PC-9 (cell line): ENCODE measurements at regions not wholly inside any gene's neighbourhood (a gene's known extent, or its start where the extent isn't known, plus 50 kb on each side); places are given as distances from the start of the nearest gene placed in this dataset.

Experiments used
- BruUV-seq: library from RNA; stranded (reverse); fragments of 400-500 nt; replicated peaks from 2 replicates; lab custom pipeline; 2021; lab: Mats Ljungman, UMichigan
- CTCF ChIA-PET: fragments of 300-600 bp; sonication (Branson Sonifier 250); formaldehyde crosslinking; loops from one replicate; lab custom pipeline; 2022; ENCODE audit warnings: antibody characterized with exemption; lab: Charles Lee
- POLR2A ChIA-PET: fragments of 300-600 bp; sonication (Branson Sonifier 250); formaldehyde crosslinking; loops from one replicate; lab custom pipeline; 2022; ENCODE audit warnings: antibody characterized with exemption; ENCODE audit not compliant: unreplicated experiment; lab: Charles Lee
- DNase-seq, 2 experiments: peaks; one replicate each; pipeline versions ENCODE4 v3.0.0 to v3.0.0-alpha.2; 2015 to 2022; ENCODE audit warnings: mixed read lengths in 1 of 2
- H2AFZ ChIP-seq: fragments of 200-600 bp; sonication (generic); 2 replicates; pipeline ENCODE4 v1.8.1; 2017; ENCODE audit warnings: antibody characterized with exemption
- H3F3A ChIP-seq: fragments of 200-600 bp; sonication (generic); 2 replicates; pipeline ENCODE4 v1.8.1; 2017; ENCODE audit warnings: antibody characterized with exemption, mild to moderate bottlenecking, low read depth; ENCODE audit not compliant: insufficient read depth
- H3K27ac ChIP-seq: fragments of 200-600 bp; sonication (generic); 2 replicates; pipeline ENCODE4 v1.6.1; 2016; ENCODE audit warnings: mixed run types
- H3K27me3 ChIP-seq: fragments of 200-600 bp; sonication (generic); 2 replicates; pipeline ENCODE4 v1.6.1; 2016; ENCODE audit warnings: low read depth, mixed run types; ENCODE audit not compliant: insufficient read depth
- H3K36me3 ChIP-seq: fragments of 200-600 bp; sonication (generic); 2 replicates; pipeline ENCODE4 v1.6.1; 2016; ENCODE audit warnings: low read depth, mixed run types
- H3K4me1 ChIP-seq: fragments of 200-600 bp; sonication (generic); replicated peaks from 2 replicates; pipeline ENCODE4 v1.6.1; 2016; ENCODE audit warnings: mixed run types; ENCODE audit not compliant: insufficient read depth
- H3K4me2 ChIP-seq: fragments of 200-600 bp; sonication (generic); 2 replicates; pipeline ENCODE4 v1.6.1; 2017; ENCODE audit warnings: mixed run types
- H3K4me3 ChIP-seq: fragments of 200-600 bp; sonication (generic); 2 replicates; pipeline ENCODE4 v1.6.1; 2016; ENCODE audit warnings: mixed run types
- H3K79me2 ChIP-seq: fragments of 200-600 bp; sonication (generic); 2 replicates; pipeline ENCODE4 v1.6.1; 2017; ENCODE audit warnings: low read depth, mixed run types
- H3K9me2 ChIP-seq: fragments of 200-600 bp; sonication (generic); 2 replicates; pipeline ENCODE4 v1.8.1; 2017; ENCODE audit warnings: mild to moderate bottlenecking; ENCODE audit not compliant: insufficient read depth
- H3K9me3 ChIP-seq: fragments of 200-600 bp; sonication (generic); 2 replicates; pipeline ENCODE4 v1.8.1; 2016; ENCODE audit warnings: low read depth; ENCODE audit not compliant: insufficient read depth
- H4K20me1 ChIP-seq: fragments of 200-600 bp; sonication (generic); 2 replicates; pipeline ENCODE4 v1.8.1; 2017; ENCODE audit not compliant: insufficient read depth
- EZH2 ChIP-seq: fragments of 200-600 bp; sonication (generic); IDR thresholded peaks from 2 replicates; pipeline ENCODE4 v1.8.0; 2017; ENCODE audit warnings: antibody characterized with exemption, low read depth
- intact Hi-C: fragments of 100-400 bp; cut with micrococcal nuclease; formaldehyde crosslinking; loops from one replicate; pipeline ENCODE4 v1.10.0; 2022; ENCODE audit not compliant: unreplicated experiment
- TF ChIP-seq, protein P1 (sequence below): fragments of 200-600 bp; sonication (generic); conservative IDR thresholded peaks from 2 replicates; pipeline ENCODE4 v1.6.1; 2017; ENCODE audit warnings: mixed run types, antibody characterized with exemption, mild to moderate bottlenecking, moderate library complexity

DNA sequence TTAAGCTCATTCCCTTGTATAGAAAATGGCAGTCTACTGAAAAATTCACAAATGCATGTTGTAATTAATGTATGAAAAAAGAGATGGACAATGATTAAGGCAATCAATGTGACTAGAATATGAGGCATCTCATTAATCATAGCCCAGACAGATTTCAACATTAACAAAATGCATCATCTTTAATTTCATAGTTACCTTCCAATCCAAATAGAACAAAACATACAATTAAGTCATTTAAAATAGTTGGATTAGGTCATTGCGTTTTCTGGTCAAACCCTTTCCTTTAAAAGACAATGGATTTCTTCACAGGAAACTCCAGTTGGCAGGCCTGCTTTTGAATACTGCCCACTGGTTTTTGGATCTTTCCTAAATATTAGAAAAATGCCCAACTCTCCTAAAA, 203.9 kb downstream of the HAO1 start:
- H3K79me2 ChIP-seq: no peaks in the 10 kb centered on the region
- H3K4me3 ChIP-seq: no peak overlapping the region
- no peak overlapping the region for H3K4me2 ChIP-seq
- H3F3A ChIP-seq: no peaks in the 10 kb centered on the region
- no peak for DNase-seq
- no peak overlapping the region for H2AFZ ChIP-seq
- no peaks in the 10 kb centered on the region for H4K20me1 ChIP-seq
- no peaks in the 10 kb centered on the region; the same call in 1 of the 2 replicates for H3K9me2 ChIP-seq
- H3K9me3 ChIP-seq: no peaks in the 10 kb centered on the region
- POLR2A ChIA-PET: no interaction called here
- no peaks in the 10 kb centered on the region for H3K36me3 ChIP-seq
- no TSS peak for BruUV-seq
- H3K27me3 ChIP-seq: no peaks in the 10 kb centered on the region
- H3K4me1 ChIP-seq: no peaks in the 10 kb centered on the region
- intact Hi-C loops: no loop called here
- CTCF ChIA-PET: no interaction called here
- no peak overlapping the region for H3K27ac ChIP-seq
- TF ChIP-seq, protein P1, sequence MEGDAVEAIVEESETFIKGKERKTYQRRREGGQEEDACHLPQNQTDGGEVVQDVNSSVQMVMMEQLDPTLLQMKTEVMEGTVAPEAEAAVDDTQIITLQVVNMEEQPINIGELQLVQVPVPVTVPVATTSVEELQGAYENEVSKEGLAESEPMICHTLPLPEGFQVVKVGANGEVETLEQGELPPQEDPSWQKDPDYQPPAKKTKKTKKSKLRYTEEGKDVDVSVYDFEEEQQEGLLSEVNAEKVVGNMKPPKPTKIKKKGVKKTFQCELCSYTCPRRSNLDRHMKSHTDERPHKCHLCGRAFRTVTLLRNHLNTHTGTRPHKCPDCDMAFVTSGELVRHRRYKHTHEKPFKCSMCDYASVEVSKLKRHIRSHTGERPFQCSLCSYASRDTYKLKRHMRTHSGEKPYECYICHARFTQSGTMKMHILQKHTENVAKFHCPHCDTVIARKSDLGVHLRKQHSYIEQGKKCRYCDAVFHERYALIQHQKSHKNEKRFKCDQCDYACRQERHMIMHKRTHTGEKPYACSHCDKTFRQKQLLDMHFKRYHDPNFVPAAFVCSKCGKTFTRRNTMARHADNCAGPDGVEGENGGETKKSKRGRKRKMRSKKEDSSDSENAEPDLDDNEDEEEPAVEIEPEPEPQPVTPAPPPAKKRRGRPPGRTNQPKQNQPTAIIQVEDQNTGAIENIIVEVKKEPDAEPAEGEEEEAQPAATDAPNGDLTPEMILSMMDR: no peak
- TF ChIP-seq EZH2: no peak

DNA sequence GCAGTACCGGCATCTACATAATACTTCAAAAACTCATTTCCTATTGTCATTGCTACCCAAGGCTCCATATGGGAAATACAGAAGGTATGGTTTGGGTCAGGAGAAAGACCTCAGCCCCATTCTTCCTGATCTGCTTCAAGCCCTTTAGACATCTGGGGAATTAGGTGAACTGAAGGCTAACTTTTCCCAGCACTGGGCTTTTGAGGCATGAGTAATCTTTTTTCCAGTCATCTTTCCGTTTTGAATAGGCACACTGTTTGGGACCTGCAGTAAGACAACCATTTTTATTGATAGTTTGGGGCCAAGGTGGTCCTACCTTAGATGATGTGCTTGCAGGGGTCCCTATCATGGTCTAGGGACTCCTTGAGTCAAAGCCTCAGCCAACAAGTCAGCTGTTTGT, 198.4 kb downstream of the HAO1 start:
- Histone ChIP-seq H3K36me3 (no peaks in the 10 kb centered on the region), H4K20me1 (no peaks in the 10 kb centered on the region), H2AFZ (no peak overlapping the region), H3K4me3 (no peak overlapping the region), H3K27me3 (no peaks in the 10 kb centered on the region), H3K27ac (no peak overlapping the region), H3F3A (no peaks in the 10 kb centered on the region), H3K4me1 (no peaks in the 10 kb centered on the region), H3K9me2 (no peaks in the 10 kb centered on the region), H3K9me3 (no peaks in the 10 kb centered on the region), H3K79me2 (no peaks in the 10 kb centered on the region), H3K4me2 (no peak overlapping the region)
- intact Hi-C loops: no loop called here
- TF ChIP-seq, protein P1: no peak
- DNase-seq: no peak
- ChIA-PET CTCF (no interaction called here), POLR2A (no interaction called here)
- no TSS peak for BruUV-seq

DNA sequence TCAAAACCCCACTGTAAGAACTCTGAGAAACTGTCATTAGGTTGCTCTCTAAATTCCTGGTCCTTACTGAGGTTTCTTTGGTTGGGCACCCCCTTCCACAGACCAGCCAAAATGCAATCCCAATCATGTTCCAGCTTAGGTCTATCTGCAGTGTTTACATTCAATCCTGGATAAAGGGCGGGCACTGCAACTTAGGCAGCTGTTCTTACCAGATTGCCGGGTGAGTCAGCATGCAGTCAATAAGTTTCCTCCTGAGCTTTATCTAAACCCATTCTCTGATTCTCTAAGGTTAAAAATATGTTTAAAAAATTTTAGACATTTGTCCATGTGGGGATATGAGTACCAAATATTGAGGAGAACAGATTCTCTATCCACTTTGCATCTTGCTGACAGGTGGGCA, 197.8 kb downstream of the HAO1 start:
- no peaks in the 10 kb centered on the region for H4K20me1 ChIP-seq
- CTCF ChIA-PET: no interaction called here

More for the DNA sequence above, 197.8 kb downstream of the HAO1 start:
- Histone ChIP-seq H3K27ac (no peak overlapping the region), H3K36me3 (no peaks in the 10 kb centered on the region), H3K4me3 (no peak overlapping the region), H3K79me2 (no peaks in the 10 kb centered on the region), H2AFZ (no peak overlapping the region), H3K4me2 (no peak overlapping the region), H3F3A (no peaks in the 10 kb centered on the region), H3K4me1 (no peaks in the 10 kb centered on the region), H3K27me3 (no peaks in the 10 kb centered on the region), H3K9me2 (no peaks in the 10 kb centered on the region), H3K9me3 (no peaks in the 10 kb centered on the region)
- intact Hi-C loops: no loop called here
- POLR2A ChIA-PET: no interaction called here
- no peak for TF ChIP-seq EZH2
- TF ChIP-seq, protein P1: no peak
- no peak for DNase-seq
- BruUV-seq: no TSS peak
